Neuronal stem cell (in vitro differentiated cells): ENCODE measurements at regions not wholly inside any gene's neighbourhood (a gene's known extent, or its start where the extent isn't known, plus 50 kb on each side); places are given as distances from the start of the nearest gene placed in this dataset.

ENCODE experiments used
- DNase-seq: peaks from one replicate; pipeline ENCODE4 v3.0.0-alpha.2; 2013; ENCODE audit warnings: low spot score
- H2AFZ ChIP-seq: one replicate; pipeline ENCODE4 v1.6.1; 2013; ENCODE audit warnings: mild to moderate bottlenecking, low read length, inconsistent platforms
- H2AK5ac ChIP-seq: 2 replicates; pipeline ENCODE4 v1.6.1; 2013; ENCODE audit warnings: low read depth, mild to moderate bottlenecking, inconsistent platforms, low read length, moderate library complexity, mixed read lengths
- H2BK120ac ChIP-seq: 2 replicates; pipeline ENCODE4 v1.6.1; 2013; ENCODE audit warnings: low read depth, mild to moderate bottlenecking, inconsistent platforms, low read length, moderate library complexity, mixed read lengths
- H2BK12ac ChIP-seq: one replicate; pipeline ENCODE4 v1.6.1; 2013; ENCODE audit warnings: low read length, inconsistent platforms
- H2BK15ac ChIP-seq: 2 replicates; pipeline ENCODE4 v1.6.1; 2013; ENCODE audit warnings: mild to moderate bottlenecking, low read length, inconsistent platforms, mixed read lengths
- H2BK5ac ChIP-seq: one replicate; pipeline ENCODE4 v1.6.1; 2013; ENCODE audit warnings: inconsistent platforms, mild to moderate bottlenecking, low read length, moderate library complexity
- H3K14ac ChIP-seq: one replicate; pipeline ENCODE4 v1.6.1; 2013; ENCODE audit warnings: low read length, inconsistent platforms
- H3K18ac ChIP-seq: 2 replicates; pipeline ENCODE4 v1.6.1; 2013; ENCODE audit warnings: low read length, inconsistent platforms
- H3K23ac ChIP-seq: 2 replicates; pipeline ENCODE4 v1.6.1; 2013; ENCODE audit warnings: low read depth, mild to moderate bottlenecking, mixed read lengths, low read length, inconsistent platforms; ENCODE audit not compliant: poor library complexity
- H3K27ac ChIP-seq: replicated peaks from 3 replicates; pipeline ENCODE4 v1.5.1; 2013; ENCODE audit warnings: low read length, inconsistent platforms
- H3K27me3 ChIP-seq, 3 experiments: 2 replicates each; pipeline ENCODE4 v1.6.1; 2013; ENCODE audit warnings: low read length in 3 of 3, mild to moderate bottlenecking in 2 of 3, inconsistent platforms in 1 of 3, low read depth in 1 of 3, mixed read lengths in 1 of 3, moderate library complexity in 1 of 3; ENCODE audit not compliant: control insufficient read depth in 3 of 3, insufficient read depth in 3 of 3
- H3K36me3 ChIP-seq, 2 donors: replicated peaks in 1 of 2; 2 replicates each; pipeline ENCODE4 v1.6.1; 2013; ENCODE audit warnings: low read length in 2 of 2; ENCODE audit not compliant: control insufficient read depth in 2 of 2, insufficient read depth in 2 of 2
- H3K4ac ChIP-seq: 2 replicates; pipeline ENCODE4 v1.6.1; 2013; ENCODE audit warnings: inconsistent platforms, mild to moderate bottlenecking, low read length, moderate library complexity
- H3K4me1 ChIP-seq, 2 donors: 1 replicate in 1 of 2; 2 replicates in 1 of 2; pipeline ENCODE4 v1.6.1; 2013; ENCODE audit warnings: low read length in 2 of 2, low read depth in 1 of 2; ENCODE audit not compliant: control insufficient read depth in 2 of 2, insufficient read depth in 1 of 2
- H3K4me2 ChIP-seq: one replicate; pipeline ENCODE4 v1.6.1; 2013; ENCODE audit warnings: mild to moderate bottlenecking, low read length, inconsistent platforms; ENCODE audit not compliant: insufficient read depth, poor library complexity, severe bottlenecking
- H3K4me3 ChIP-seq, 2 donors: 2 replicates each; pipeline ENCODE4 v1.5.1; 2013; ENCODE audit warnings: low read length in 2 of 2, mild to moderate bottlenecking in 2 of 2, inconsistent platforms in 1 of 2, moderate library complexity in 1 of 2
- H3K79me1 ChIP-seq: one replicate; pipeline ENCODE4 v1.6.1; 2013; ENCODE audit warnings: low read depth, mild to moderate bottlenecking, inconsistent platforms, low read length, moderate library complexity
- H3K9ac ChIP-seq: one replicate; pipeline ENCODE4 v1.6.1; 2013; ENCODE audit warnings: mild to moderate bottlenecking, low read depth, low read length, inconsistent platforms; ENCODE audit not compliant: poor library complexity
- H3K9me3 ChIP-seq, 2 donors: replicated peaks in 1 of 2; 2 replicates each; pipeline versions ENCODE3 to v1.6.1; 2013; ENCODE audit warnings: low read length in 2 of 2, mild to moderate bottlenecking in 2 of 2, inconsistent platforms in 1 of 2, low read depth in 1 of 2, mixed read lengths in 1 of 2, moderate library complexity in 1 of 2; ENCODE audit not compliant: control insufficient read depth in 2 of 2, insufficient read depth in 1 of 2
- H4K8ac ChIP-seq: one replicate; pipeline ENCODE4 v1.6.1; 2013; ENCODE audit warnings: low read depth, mild to moderate bottlenecking, inconsistent platforms, low read length, moderate library complexity
- H4K91ac ChIP-seq: one replicate; pipeline ENCODE4 v1.6.1; 2013; ENCODE audit warnings: low read length, low read depth, mild to moderate bottlenecking, inconsistent platforms; ENCODE audit not compliant: poor library complexity
- WGBS, 2 donors: extraction: QIAGEN DNeasy Blood & Tissue Kit; methylation state at CpG; one replicate each; pipeline ENCODE4 v1.1.7; 2013; ENCODE audit warnings: missing lambda C conversion rate in 2 of 2, mixed read lengths in 1 of 2; ENCODE audit not compliant: insufficient read length in 2 of 2, insufficient replicate concordance in 1 of 2; ENCODE audit errors: extremely low coverage in 2 of 2; 5-methylcytosine and 5-hydroxymethylcytosine counted together

- no peak overlapping the region for H3K4ac ChIP-seq
- H3K4me3 ChIP-seq, result no peak overlapping the region
- no peak overlapping the region for H3K23ac ChIP-seq
- H2AFZ ChIP-seq, result no peak overlapping the region
- no peak overlapping the region for H2BK5ac ChIP-seq
- no peak overlapping the region for H3K9ac ChIP-seq
- no peak overlapping the region for H3K18ac ChIP-seq
- H3K27ac ChIP-seq, result no peak overlapping the region
- no peak overlapping the region for H4K8ac ChIP-seq
- no peak overlapping the region for H2BK12ac ChIP-seq
- no peak for DNase-seq
- no peaks in the 10 kb centered on the region for H3K27me3 ChIP-seq
- H2AK5ac ChIP-seq, result no peak overlapping the region
- no peak overlapping the region for H2BK120ac ChIP-seq
- H3K14ac ChIP-seq, result no peak overlapping the region
- H2BK15ac ChIP-seq, result no peak overlapping the region
- no peaks in the 10 kb centered on the region for H3K79me1 ChIP-seq
- no peak overlapping the region for H3K4me2 ChIP-seq
- no peaks in the 10 kb centered on the region for H3K36me3 ChIP-seq
- WGBS, 2 donors, result no CpG with 5 or more reads among the region's 5 CpGs
- no peaks in the 10 kb centered on the region for H3K4me1 ChIP-seq
- no peaks in the 10 kb centered on the region for H3K9me3 ChIP-seq
- no peak overlapping the region for H4K91ac ChIP-seq
Observed at GRCh38 chrX:6679550-6679949, 144.6 kb upstream of the VCX3A start.

- Histone ChIP-seq H2BK120ac (no peak overlapping the region), H4K8ac (no peak overlapping the region), H3K4ac (no peak overlapping the region), H3K18ac (no peak overlapping the region), H3K4me1 (no peaks in the 10 kb centered on the region), H3K27ac (no peak overlapping the region), H3K4me2 (no peak overlapping the region), H3K9ac (no peak overlapping the region), H3K27me3 (no peaks in the 10 kb centered on the region), H3K36me3 (no peaks in the 10 kb centered on the region), H3K14ac (no peak overlapping the region), H2BK15ac (no peak overlapping the region), H4K91ac (no peak overlapping the region), H2AFZ (no peak overlapping the region), H3K4me3 (no peak overlapping the region), H2BK5ac (no peak overlapping the region), H3K9me3 (no peaks in the 10 kb centered on the region), H2AK5ac (no peak overlapping the region), H3K79me1 (no peaks in the 10 kb centered on the region), H3K23ac (no peak overlapping the region), H2BK12ac (no peak overlapping the region)
- no peak for DNase-seq
- no CpG with 5 or more reads among the region's 7 CpGs for WGBS, 2 donors
Observed at GRCh38 chrX:6678313-6678712, 143.4 kb upstream of the VCX3A start.

GRCh38 chrX:6674734-6675133 is 139.8 kb upstream of the VCX3A start:
- no peak overlapping the region for H3K14ac ChIP-seq

GRCh38 chrX:6667048-6667768 is 132.3 kb upstream of the VCX3A start:
- DNase-seq, result no peak
- no peaks in the 10 kb centered on the region for H3K36me3 ChIP-seq
- H3K4me1 ChIP-seq, result no peaks in the 10 kb centered on the region
- H2BK5ac ChIP-seq, result no peak overlapping the region
- H2BK15ac ChIP-seq, result no peak overlapping the region
- H2BK12ac ChIP-seq, result no peak overlapping the region
- no CpG with 5 or more reads among the region's 5 CpGs for WGBS, 2 donors
- H2AFZ ChIP-seq, result no peak overlapping the region
- H3K79me1 ChIP-seq, result no peaks in the 10 kb centered on the region
- no peak overlapping the region for H2BK120ac ChIP-seq
- H3K14ac ChIP-seq, result no peak overlapping the region
- H3K4me3 ChIP-seq, result no peak overlapping the region
- no peak overlapping the region for H3K4me2 ChIP-seq
- H3K18ac ChIP-seq, result no peak overlapping the region
- H3K23ac ChIP-seq, result no peak overlapping the region
- H3K4ac ChIP-seq, result no peak overlapping the region
- H3K9ac ChIP-seq, result no peak overlapping the region
- no peak overlapping the region for H3K27ac ChIP-seq
- no peak overlapping the region for H4K8ac ChIP-seq
- no peaks in the 10 kb centered on the region for H3K9me3 ChIP-seq
- no peaks in the 10 kb centered on the region for H3K27me3 ChIP-seq
- H4K91ac ChIP-seq, result no peak overlapping the region
- no peak overlapping the region for H2AK5ac ChIP-seq

More at GRCh38 chrX:6674734-6675133, 139.8 kb upstream of the VCX3A start:
- no peak for DNase-seq
- no CpG with 5 or more reads among the region's 4 CpGs for WGBS, 2 donors
- Histone ChIP-seq H2AK5ac (no peak overlapping the region), H3K9ac (no peak overlapping the region), H2BK15ac (no peak overlapping the region), H3K23ac (no peak overlapping the region), H3K79me1 (no peaks in the 10 kb centered on the region), H3K36me3 (no peaks in the 10 kb centered on the region), H3K18ac (no peak overlapping the region), H3K27ac (no peak overlapping the region), H2BK120ac (no peak overlapping the region), H2BK12ac (no peak overlapping the region), H4K91ac (no peak overlapping the region), H2BK5ac (no peak overlapping the region), H4K8ac (no peak overlapping the region), H3K4me1 (no peaks in the 10 kb centered on the region), H3K9me3 (no peaks in the 10 kb centered on the region), H2AFZ (no peak overlapping the region), H3K4me3 (no peak overlapping the region), H3K4ac (no peak overlapping the region), H3K27me3 (no peaks in the 10 kb centered on the region), H3K4me2 (no peak overlapping the region)
